ENCODE measurements at regions not wholly inside any gene's neighbourhood (a gene's known extent, or its start where the extent isn't known, plus 50 kb on each side); places are given as distances from the start of the nearest gene placed in this dataset.

GRCh38 chr4:13988353-13989305 lies 361.1 kb upstream of the BOD1L1 start:
- TF ChIP-seq YY1 (IDR thresholded peaks at IDR 0.05; ENCODE audit: insufficient read depth, insufficient read length) (no peak), SUZ12 (IDR thresholded peaks at IDR 0.05; ENCODE audit: extremely low read depth, insufficient read depth, insufficient read length) (no peak)

Measured in NT2/D1 (cell line).